ENCODE measurements at regions not wholly inside any gene's neighbourhood (a gene's known extent, or its start where the extent isn't known, plus 50 kb on each side); places are given as distances from the start of the nearest gene placed in this dataset.

GRCh38 chr2:192735447-192735846 lies 540.7 kb upstream of the TMEFF2 start:
- H3K36me3 ChIP-seq (ENCODE audit: control insufficient read depth in 4 of 4, insufficient read depth in 4 of 4, low read length in 3 of 4): no peaks in the 10 kb centered on the region
- no peaks in the 10 kb centered on the region for H3K27me3 ChIP-seq (replicated peaks in 2 of 5; ENCODE audit: control insufficient read depth in 4 of 5, insufficient read depth in 5 of 5, low read length in 4 of 5)
- H3K4me1 ChIP-seq (ENCODE audit: control extremely low read depth in 1 of 4, control insufficient read depth in 4 of 4, insufficient read depth in 4 of 4, low read length in 3 of 4): no peaks in the 10 kb centered on the region
- H3K9me3 ChIP-seq (ENCODE audit: control extremely low read depth in 1 of 5, control insufficient read depth in 4 of 5, insufficient read depth in 2 of 5, low read depth in 1 of 5, low read length in 4 of 5): no peaks in the 10 kb centered on the region
- H3K27ac ChIP-seq (ENCODE audit: insufficient read depth in 1 of 2, low read depth in 1 of 2, low read length in 2 of 2, poor library complexity in 1 of 2, severe bottlenecking in 2 of 2): no peak overlapping the region
- POLR2A ChIA-PET: no interaction called here
- 87% methylated on average over 3 of the region's 3 CpGs for WGBS (ENCODE audit: insufficient coverage)
- CTCF ChIA-PET: no interaction called here
- no peak for DNase-seq
- no peak overlapping the region for H3K4me3 ChIP-seq (ENCODE audit: control insufficient read depth in 1 of 7, extremely low read depth in 1 of 7, insufficient read depth in 4 of 7, low read depth in 2 of 7, low read length in 6 of 7)

DNA sequence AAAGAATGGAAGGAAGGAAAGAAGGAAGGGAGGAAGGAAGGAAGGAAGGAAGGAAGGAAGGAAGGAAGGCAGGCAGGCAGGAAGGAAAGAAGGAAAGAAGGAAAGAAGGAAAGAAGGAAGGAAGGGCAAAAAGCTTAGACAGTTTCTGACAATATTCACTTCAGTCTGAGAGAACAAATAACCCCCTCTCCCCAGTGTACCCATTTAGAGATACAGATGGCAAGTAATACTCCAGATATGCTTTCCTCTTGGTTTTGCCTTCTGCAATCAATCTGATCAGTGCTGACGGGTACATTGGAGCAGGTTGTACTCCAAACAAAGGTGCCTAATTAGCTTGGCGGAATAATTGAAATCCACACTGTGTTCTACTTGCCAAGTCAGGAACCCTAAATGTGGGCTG lies 534.6 kb upstream of the TMEFF2 start:
- no peaks in the 10 kb centered on the region for H3K36me3 ChIP-seq (ENCODE audit: control insufficient read depth in 4 of 4, insufficient read depth in 4 of 4, low read length in 3 of 4)
- DNase-seq: no peak
- ChIA-PET CTCF (no interaction called here), POLR2A (no interaction called here)
- H3K4me1 ChIP-seq (ENCODE audit: control extremely low read depth in 1 of 4, control insufficient read depth in 4 of 4, insufficient read depth in 4 of 4, low read length in 3 of 4): no peaks in the 10 kb centered on the region
- no peaks in the 10 kb centered on the region for H3K27me3 ChIP-seq (replicated peaks in 2 of 5; ENCODE audit: control insufficient read depth in 4 of 5, insufficient read depth in 5 of 5, low read length in 4 of 5)
- H3K27ac ChIP-seq (ENCODE audit: insufficient read depth in 1 of 2, low read depth in 1 of 2, low read length in 2 of 2, poor library complexity in 1 of 2, severe bottlenecking in 2 of 2): no peak overlapping the region
- WGBS (ENCODE audit: insufficient coverage): 100% methylated on average over 2 of the region's 2 CpGs
- H3K9me3 ChIP-seq (ENCODE audit: control extremely low read depth in 1 of 5, control insufficient read depth in 4 of 5, insufficient read depth in 2 of 5, low read depth in 1 of 5, low read length in 4 of 5): no peaks in the 10 kb centered on the region
- no peak overlapping the region for H3K4me3 ChIP-seq (ENCODE audit: control insufficient read depth in 1 of 7, extremely low read depth in 1 of 7, insufficient read depth in 4 of 7, low read depth in 2 of 7, low read length in 6 of 7)

DNA sequence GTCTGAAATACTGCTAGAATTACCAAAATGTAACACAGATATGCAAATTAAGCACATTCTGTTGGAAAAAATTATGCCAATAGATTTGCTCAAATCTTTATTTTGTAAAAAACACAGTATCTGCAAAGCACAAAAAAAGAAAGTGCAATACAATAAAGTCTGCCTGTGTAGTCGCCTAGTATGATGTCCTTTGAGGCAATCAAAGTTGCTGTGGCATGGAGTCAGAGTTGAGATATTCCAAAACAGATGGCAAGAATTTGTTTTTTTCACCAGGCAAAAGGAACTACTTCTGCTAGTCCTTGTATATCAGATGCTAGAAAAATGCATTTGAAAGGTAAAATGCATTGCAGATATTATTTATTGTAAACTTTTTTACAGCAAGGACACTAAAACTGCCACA lies 531.3 kb upstream of the TMEFF2 start:
- 100% methylated on average over 1 of the region's 1 CpG for WGBS (ENCODE audit: insufficient coverage)

GRCh38 chr2:192719629-192720028 lies 524.9 kb upstream of the TMEFF2 start:
- no peaks in the 10 kb centered on the region for H3K9me3 ChIP-seq (ENCODE audit: control extremely low read depth in 1 of 5, control insufficient read depth in 4 of 5, insufficient read depth in 2 of 5, low read depth in 1 of 5, low read length in 4 of 5)
- no peaks in the 10 kb centered on the region for H3K4me1 ChIP-seq (ENCODE audit: control extremely low read depth in 1 of 4, control insufficient read depth in 4 of 4, insufficient read depth in 4 of 4, low read length in 3 of 4)
- H3K36me3 ChIP-seq (ENCODE audit: control insufficient read depth in 4 of 4, insufficient read depth in 4 of 4, low read length in 3 of 4): no peaks in the 10 kb centered on the region
- no peak for DNase-seq
- H3K27ac ChIP-seq (ENCODE audit: insufficient read depth in 1 of 2, low read depth in 1 of 2, low read length in 2 of 2, poor library complexity in 1 of 2, severe bottlenecking in 2 of 2): no peak overlapping the region
- H3K27me3 ChIP-seq (replicated peaks in 2 of 5; ENCODE audit: control insufficient read depth in 4 of 5, insufficient read depth in 5 of 5, low read length in 4 of 5): no peaks in the 10 kb centered on the region
- H3K4me3 ChIP-seq (ENCODE audit: control insufficient read depth in 1 of 7, extremely low read depth in 1 of 7, insufficient read depth in 4 of 7, low read depth in 2 of 7, low read length in 6 of 7): no peak overlapping the region
- ChIA-PET POLR2A (no interaction called here), CTCF (no interaction called here)

More for the DNA sequence above, 531.3 kb upstream of the TMEFF2 start:
- H3K36me3 ChIP-seq (ENCODE audit: control insufficient read depth in 4 of 4, insufficient read depth in 4 of 4, low read length in 3 of 4): no peaks in the 10 kb centered on the region
- H3K4me1 ChIP-seq (ENCODE audit: control extremely low read depth in 1 of 4, control insufficient read depth in 4 of 4, insufficient read depth in 4 of 4, low read length in 3 of 4): no peaks in the 10 kb centered on the region
- H3K27me3 ChIP-seq (replicated peaks in 2 of 5; ENCODE audit: control insufficient read depth in 4 of 5, insufficient read depth in 5 of 5, low read length in 4 of 5): no peaks in the 10 kb centered on the region
- H3K27ac ChIP-seq (ENCODE audit: insufficient read depth in 1 of 2, low read depth in 1 of 2, low read length in 2 of 2, poor library complexity in 1 of 2, severe bottlenecking in 2 of 2): no peak overlapping the region
- POLR2A ChIA-PET: no interaction called here
- no peak overlapping the region for H3K4me3 ChIP-seq (ENCODE audit: control insufficient read depth in 1 of 7, extremely low read depth in 1 of 7, insufficient read depth in 4 of 7, low read depth in 2 of 7, low read length in 6 of 7)
- H3K9me3 ChIP-seq (ENCODE audit: control extremely low read depth in 1 of 5, control insufficient read depth in 4 of 5, insufficient read depth in 2 of 5, low read depth in 1 of 5, low read length in 4 of 5): no peaks in the 10 kb centered on the region
- CTCF ChIA-PET: no interaction called here
- DNase-seq: no peak

- Histone ChIP-seq H3K4me3 (ENCODE audit: control insufficient read depth in 1 of 7, extremely low read depth in 1 of 7, insufficient read depth in 4 of 7, low read depth in 2 of 7, low read length in 6 of 7) (no peak overlapping the region), H3K36me3 (ENCODE audit: control insufficient read depth in 4 of 4, insufficient read depth in 4 of 4, low read length in 3 of 4) (no peaks in the 10 kb centered on the region), H3K4me1 (ENCODE audit: control extremely low read depth in 1 of 4, control insufficient read depth in 4 of 4, insufficient read depth in 4 of 4, low read length in 3 of 4) (no peaks in the 10 kb centered on the region), H3K9me3 (ENCODE audit: control extremely low read depth in 1 of 5, control insufficient read depth in 4 of 5, insufficient read depth in 2 of 5, low read depth in 1 of 5, low read length in 4 of 5) (no peaks in the 10 kb centered on the region), H3K27ac (ENCODE audit: insufficient read depth in 1 of 2, low read depth in 1 of 2, low read length in 2 of 2, poor library complexity in 1 of 2, severe bottlenecking in 2 of 2) (no peak overlapping the region), H3K27me3 (replicated peaks in 2 of 5; ENCODE audit: control insufficient read depth in 4 of 5, insufficient read depth in 5 of 5, low read length in 4 of 5) (no peaks in the 10 kb centered on the region)
- CTCF ChIA-PET: no interaction called here
- DNase-seq: no peak
- WGBS (ENCODE audit: insufficient coverage): no CpG with 5 or more reads among the region's 3 CpGs
- POLR2A ChIA-PET: no interaction called here
Observed at GRCh38 chr2:192718340-192718739, 523.6 kb upstream of the TMEFF2 start.

DNA sequence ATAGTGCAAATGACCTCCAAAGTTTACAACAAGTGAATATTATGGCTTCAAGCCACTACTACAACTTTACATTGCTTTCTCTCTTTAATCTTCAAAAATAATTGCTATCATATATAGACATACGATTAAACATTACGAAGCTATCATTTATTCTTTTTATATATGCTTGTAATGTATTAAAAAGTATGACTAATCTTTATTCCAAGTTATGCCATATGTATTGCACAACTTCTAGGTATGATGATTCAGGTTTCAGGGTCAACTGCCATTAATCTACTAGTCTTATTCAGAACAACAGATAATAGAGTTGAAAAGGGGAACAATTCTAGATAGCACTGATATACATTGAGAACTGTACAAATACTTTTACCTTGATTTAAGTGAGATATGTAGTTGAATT lies 506.2 kb upstream of the TMEFF2 start:
- ChIA-PET CTCF (no interaction called here), POLR2A (no interaction called here)
- Histone ChIP-seq H3K4me1 (ENCODE audit: control extremely low read depth in 1 of 4, control insufficient read depth in 4 of 4, insufficient read depth in 4 of 4, low read length in 3 of 4) (no peaks in the 10 kb centered on the region), H3K9me3 (ENCODE audit: control extremely low read depth in 1 of 5, control insufficient read depth in 4 of 5, insufficient read depth in 2 of 5, low read depth in 1 of 5, low read length in 4 of 5) (no peaks in the 10 kb centered on the region), H3K36me3 (ENCODE audit: control insufficient read depth in 4 of 4, insufficient read depth in 4 of 4, low read length in 3 of 4) (no peaks in the 10 kb centered on the region), H3K27me3 (replicated peaks in 2 of 5; ENCODE audit: control insufficient read depth in 4 of 5, insufficient read depth in 5 of 5, low read length in 4 of 5) (no peaks in the 10 kb centered on the region), H3K27ac (ENCODE audit: insufficient read depth in 1 of 2, low read depth in 1 of 2, low read length in 2 of 2, poor library complexity in 1 of 2, severe bottlenecking in 2 of 2) (no peak overlapping the region), H3K4me3 (ENCODE audit: control insufficient read depth in 1 of 7, extremely low read depth in 1 of 7, insufficient read depth in 4 of 7, low read depth in 2 of 7, low read length in 6 of 7) (no peak overlapping the region)
- no CpG with 5 or more reads among the region's 2 CpGs for WGBS (ENCODE audit: insufficient coverage)
- no peak for DNase-seq

DNA sequence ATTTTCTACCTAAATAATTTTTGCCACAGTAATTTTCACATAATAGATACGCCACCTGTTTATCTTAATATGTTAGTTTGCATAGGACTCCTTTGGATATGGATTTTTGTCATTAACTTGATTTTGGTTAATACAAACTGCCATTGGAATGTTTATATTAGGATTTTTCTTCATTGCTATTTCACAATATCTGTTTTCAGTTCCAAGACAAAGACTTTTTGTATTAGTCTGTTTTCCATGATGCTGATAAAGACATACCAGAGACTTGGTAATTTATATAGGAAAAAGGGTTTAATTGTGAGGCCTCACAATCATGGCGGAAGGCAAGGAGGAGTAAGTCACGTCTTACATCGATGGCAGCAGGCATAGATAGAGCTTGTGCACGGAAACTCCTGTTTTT lies 503.1 kb upstream of the TMEFF2 start:
- WGBS (ENCODE audit: insufficient coverage): 100% methylated on average over 3 of the region's 5 CpGs
- Histone ChIP-seq H3K36me3 (ENCODE audit: control insufficient read depth in 4 of 4, insufficient read depth in 4 of 4, low read length in 3 of 4) (no peaks in the 10 kb centered on the region), H3K4me3 (ENCODE audit: control insufficient read depth in 1 of 7, extremely low read depth in 1 of 7, insufficient read depth in 4 of 7, low read depth in 2 of 7, low read length in 6 of 7) (no peak overlapping the region), H3K27ac (ENCODE audit: insufficient read depth in 1 of 2, low read depth in 1 of 2, low read length in 2 of 2, poor library complexity in 1 of 2, severe bottlenecking in 2 of 2) (no peak overlapping the region), H3K9me3 (ENCODE audit: control extremely low read depth in 1 of 5, control insufficient read depth in 4 of 5, insufficient read depth in 2 of 5, low read depth in 1 of 5, low read length in 4 of 5) (no peaks in the 10 kb centered on the region), H3K27me3 (replicated peaks in 2 of 5; ENCODE audit: control insufficient read depth in 4 of 5, insufficient read depth in 5 of 5, low read length in 4 of 5) (no peaks in the 10 kb centered on the region), H3K4me1 (ENCODE audit: control extremely low read depth in 1 of 4, control insufficient read depth in 4 of 4, insufficient read depth in 4 of 4, low read length in 3 of 4) (no peaks in the 10 kb centered on the region)
- no peak for DNase-seq
- ChIA-PET CTCF (no interaction called here), POLR2A (no interaction called here)

DNA sequence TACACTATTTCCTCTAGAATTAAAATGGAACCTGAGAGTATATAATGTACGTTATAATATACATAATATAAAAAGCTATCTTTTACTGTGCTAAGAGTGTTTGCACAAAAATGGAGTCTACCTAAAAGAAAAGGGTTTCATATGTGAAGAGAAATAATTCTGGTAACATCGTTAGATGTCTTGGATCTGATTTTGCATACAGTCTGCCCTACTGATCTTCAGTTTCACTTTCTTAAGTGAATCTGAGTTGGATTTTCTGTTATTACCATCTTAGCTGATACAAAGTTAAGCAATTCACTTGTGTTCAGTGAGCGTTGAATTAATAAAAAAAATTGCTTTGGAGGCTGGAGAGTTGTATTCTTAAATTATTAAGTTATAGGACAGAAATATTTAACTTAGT lies 502.1 kb upstream of the TMEFF2 start:
- 80% methylated on average over 1 of the region's 3 CpGs for WGBS (ENCODE audit: insufficient coverage)
- CTCF ChIA-PET: no interaction called here
- no peak for DNase-seq
- no peak overlapping the region for H3K4me3 ChIP-seq (ENCODE audit: control insufficient read depth in 1 of 7, extremely low read depth in 1 of 7, insufficient read depth in 4 of 7, low read depth in 2 of 7, low read length in 6 of 7)
- POLR2A ChIA-PET: no interaction called here
- no peaks in the 10 kb centered on the region for H3K9me3 ChIP-seq (ENCODE audit: control extremely low read depth in 1 of 5, control insufficient read depth in 4 of 5, insufficient read depth in 2 of 5, low read depth in 1 of 5, low read length in 4 of 5)
- H3K36me3 ChIP-seq (ENCODE audit: control insufficient read depth in 4 of 4, insufficient read depth in 4 of 4, low read length in 3 of 4): no peaks in the 10 kb centered on the region
- no peak overlapping the region for H3K27ac ChIP-seq (ENCODE audit: insufficient read depth in 1 of 2, low read depth in 1 of 2, low read length in 2 of 2, poor library complexity in 1 of 2, severe bottlenecking in 2 of 2)
- H3K4me1 ChIP-seq (ENCODE audit: control extremely low read depth in 1 of 4, control insufficient read depth in 4 of 4, insufficient read depth in 4 of 4, low read length in 3 of 4): no peaks in the 10 kb centered on the region
- no peaks in the 10 kb centered on the region for H3K27me3 ChIP-seq (replicated peaks in 2 of 5; ENCODE audit: control insufficient read depth in 4 of 5, insufficient read depth in 5 of 5, low read length in 4 of 5)

Measured in common myeloid progenitor, CD34-positive (primary cell).